ENCODE measurements at regions not wholly inside any gene's neighbourhood (a gene's known extent, or its start where the extent isn't known, plus 50 kb on each side); places are given as distances from the start of the nearest gene placed in this dataset.
"Not testable (repeated sequence)": the region's sequence is repeated elsewhere in the genome, so short reads cannot be mapped to it uniquely, and the experiment has no call there.

- no peak for DNase-seq (ENCODE audit: low spot score)
Observed at GRCh38 chr6:50337532-50338122, 287.9 kb upstream of the DEFB112 start.

- no peak for DNase-seq (ENCODE audit: low spot score)
Observed at GRCh38 chr6:50353603-50354002, 303.9 kb upstream of the DEFB112 start.

GRCh38 chr6:50358113-50358512 is 308.4 kb upstream of the DEFB112 start:
- no peak for DNase-seq (ENCODE audit: low spot score)

GRCh38 chr6:50361641-50362331 is 312.1 kb upstream of the DEFB112 start:
- DNase-seq (ENCODE audit: low spot score), result no peak

GRCh38 chr6:50362706-50363105 is 313.0 kb upstream of the DEFB112 start:
- DNase-seq (ENCODE audit: low spot score), result no peak

GRCh38 chr6:50369996-50370395 is 320.3 kb upstream of the DEFB112 start:
- no peak for DNase-seq (ENCODE audit: low spot score)

GRCh38 chr6:50380406-50381098 is 330.8 kb upstream of the DEFB112 start:
- no peak for DNase-seq (ENCODE audit: low spot score)

- DNase-seq (ENCODE audit: low spot score), result no peak
Observed at GRCh38 chr6:50381099-50381415, 331.3 kb upstream of the DEFB112 start.

GRCh38 chr6:50390416-50390815 is 322.9 kb upstream of the TFAP2D start:
- DNase-seq (ENCODE audit: low spot score), result no peak

- not testable (repeated sequence) for DNase-seq (ENCODE audit: low spot score)
Observed at GRCh38 chr6:50394139-50394538, 319.2 kb upstream of the TFAP2D start.

- no peak for DNase-seq (ENCODE audit: low spot score)
Observed at GRCh38 chr6:50404643-50405042, 308.7 kb upstream of the TFAP2D start.

GRCh38 chr6:50410579-50410978 is 302.7 kb upstream of the TFAP2D start:
- DNase-seq (ENCODE audit: low spot score), result no peak

GRCh38 chr6:50421041-50421440 is 292.3 kb upstream of the TFAP2D start:
- DNase-seq (ENCODE audit: low spot score), result not testable (repeated sequence)

- no peak for DNase-seq (ENCODE audit: low spot score)
Observed at GRCh38 chr6:50427267-50427666, 286.1 kb upstream of the TFAP2D start.

- no peak for DNase-seq (ENCODE audit: low spot score)
Observed at GRCh38 chr6:50437901-50438300, 275.4 kb upstream of the TFAP2D start.

- DNase-seq (ENCODE audit: low spot score), result no peak
Observed at GRCh38 chr6:50442531-50443040, 270.7 kb upstream of the TFAP2D start.

- no peak for DNase-seq (ENCODE audit: low spot score)
Observed at GRCh38 chr6:50443144-50443543, 270.2 kb upstream of the TFAP2D start.

- DNase-seq (ENCODE audit: low spot score), result no peak
Observed at GRCh38 chr6:50449128-50449527, 264.2 kb upstream of the TFAP2D start.

- DNase-seq (ENCODE audit: low spot score), result no peak
Observed at GRCh38 chr6:50451826-50452400, 261.4 kb upstream of the TFAP2D start.

- no peak for DNase-seq (ENCODE audit: low spot score)
Observed at GRCh38 chr6:50455029-50455428, 258.3 kb upstream of the TFAP2D start.

GRCh38 chr6:50457351-50457750 is 256.0 kb upstream of the TFAP2D start:
- DNase-seq (ENCODE audit: low spot score), result no peak

- DNase-seq (ENCODE audit: low spot score), result no peak
Observed at GRCh38 chr6:50461696-50462095, 251.6 kb upstream of the TFAP2D start.

GRCh38 chr6:50463931-50464330 is 249.4 kb upstream of the TFAP2D start:
- no peak for DNase-seq (ENCODE audit: low spot score)

All from hematopoietic multipotent progenitor cell treated with erythropoietin and hydrocortisone succinate and interleukin-3 and kit ligand, for 17 days (in vitro differentiated cells).